ENCODE measurements at regions not wholly inside any gene's neighbourhood (a gene's known extent, or its start where the extent isn't known, plus 50 kb on each side); places are given as distances from the start of the nearest gene placed in this dataset.

GRCh38 chr12:13499008-13499407, 302.5 kb downstream of the EMP1 start:
- TF ChIP-seq REST (IDR thresholded peaks at IDR 0.05; ENCODE audit: insufficient read depth in 1 of 2, low read depth in 2 of 2, low read length in 1 of 2) (no peak), SIN3A (IDR thresholded peaks at IDR 0.05; ENCODE audit: borderline replicate concordance, insufficient read depth, low read depth, low read length) (no peak), POLR2AphosphoS5 (IDR thresholded peaks at IDR 0.05; ENCODE audit: low read depth, low read length) (no peak), TCF7L2 (IDR thresholded peaks at IDR 0.05; ENCODE audit: low read depth, low read length) (no peak)
- TF ChIP-seq, protein P1, sequence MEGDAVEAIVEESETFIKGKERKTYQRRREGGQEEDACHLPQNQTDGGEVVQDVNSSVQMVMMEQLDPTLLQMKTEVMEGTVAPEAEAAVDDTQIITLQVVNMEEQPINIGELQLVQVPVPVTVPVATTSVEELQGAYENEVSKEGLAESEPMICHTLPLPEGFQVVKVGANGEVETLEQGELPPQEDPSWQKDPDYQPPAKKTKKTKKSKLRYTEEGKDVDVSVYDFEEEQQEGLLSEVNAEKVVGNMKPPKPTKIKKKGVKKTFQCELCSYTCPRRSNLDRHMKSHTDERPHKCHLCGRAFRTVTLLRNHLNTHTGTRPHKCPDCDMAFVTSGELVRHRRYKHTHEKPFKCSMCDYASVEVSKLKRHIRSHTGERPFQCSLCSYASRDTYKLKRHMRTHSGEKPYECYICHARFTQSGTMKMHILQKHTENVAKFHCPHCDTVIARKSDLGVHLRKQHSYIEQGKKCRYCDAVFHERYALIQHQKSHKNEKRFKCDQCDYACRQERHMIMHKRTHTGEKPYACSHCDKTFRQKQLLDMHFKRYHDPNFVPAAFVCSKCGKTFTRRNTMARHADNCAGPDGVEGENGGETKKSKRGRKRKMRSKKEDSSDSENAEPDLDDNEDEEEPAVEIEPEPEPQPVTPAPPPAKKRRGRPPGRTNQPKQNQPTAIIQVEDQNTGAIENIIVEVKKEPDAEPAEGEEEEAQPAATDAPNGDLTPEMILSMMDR (IDR thresholded peaks at IDR 0.05), result no peak

Measured in Panc1 (cell line).